SU-DHL-6 (cell line): ENCODE measurements at regions not wholly inside any gene's neighbourhood (a gene's known extent, or its start where the extent isn't known, plus 50 kb on each side); places are given as distances from the start of the nearest gene placed in this dataset.
A peak's percentile ranks its signal among the peaks of the same experiment; 100 is the strongest.

Experiments
- H2AFZ ChIP-seq: fragments of 200-600 bp; sonication (generic); 2 replicates; pipeline ENCODE4 v1.6.1; 2014; ENCODE audit warnings: low read depth, mild to moderate bottlenecking, moderate library complexity, mixed read lengths, antibody characterized with exemption, low read length; ENCODE audit not compliant: severe bottlenecking
- H3F3A ChIP-seq: fragments of 200-600 bp; shearing (Covaris generic); 2 replicates; pipeline ENCODE4 v1.6.0; 2016; ENCODE audit warnings: antibody characterized with exemption, mild to moderate bottlenecking; ENCODE audit not compliant: insufficient read depth
- H3K27ac ChIP-seq: fragments of 200-600 bp; sonication (generic); 2 replicates; pipeline ENCODE4 v1.5.1; 2016; ENCODE audit warnings: low read depth, mild to moderate bottlenecking, low read length, moderate library complexity, mixed read lengths
- H3K27me3 ChIP-seq: fragments of 200-600 bp; sonication (generic), shearing (Covaris generic); 2 replicates; pipeline ENCODE4 v1.6.0; 2014; ENCODE audit warnings: mild to moderate bottlenecking, low read length
- H3K36me3 ChIP-seq: fragments of 200-600 bp; sonication (generic); 2 replicates; pipeline ENCODE4 v1.6.1; 2014; ENCODE audit warnings: mild to moderate bottlenecking, low read length, mixed read lengths
- H3K4me2 ChIP-seq: fragments of 300-600, 200-600 bp; shearing (Covaris generic), sonication (generic); 2 replicates; pipeline ENCODE4 v1.6.0; 2014; ENCODE audit warnings: low read length, low read depth, mild to moderate bottlenecking; ENCODE audit not compliant: poor library complexity, severe bottlenecking
- H3K4me3 ChIP-seq: fragments of 200-600 bp; sonication (generic); 2 replicates; pipeline ENCODE4 v1.5.1; 2014; ENCODE audit warnings: antibody characterized with exemption, low read length, mild to moderate bottlenecking, mixed read lengths; ENCODE audit not compliant: insufficient read depth, poor library complexity, severe bottlenecking
- H3K79me2 ChIP-seq: fragments of 200-600 bp; sonication (generic); 2 replicates; pipeline ENCODE4 v1.6.1; 2014; ENCODE audit warnings: mild to moderate bottlenecking, low read length, moderate library complexity; ENCODE audit not compliant: insufficient read depth
- H3K9ac ChIP-seq: fragments of 200-600 bp; sonication (generic); 2 replicates; pipeline ENCODE4 v1.7.0; 2014; ENCODE audit warnings: mild to moderate bottlenecking, low read length
- H3K9me2 ChIP-seq: fragments of 200-600 bp; sonication (generic); replicated peaks from 2 replicates; pipeline ENCODE4 v1.6.1; 2014; ENCODE audit warnings: low read length; ENCODE audit not compliant: insufficient read depth
- H3K9me3 ChIP-seq: fragments of 200-600 bp; sonication (generic); 2 replicates; pipeline ENCODE4 v1.6.1; 2014; ENCODE audit warnings: low read length, mixed read lengths; ENCODE audit not compliant: insufficient read depth
- H4K20me1 ChIP-seq: fragments of 200-600 bp; sonication (generic); 2 replicates; pipeline ENCODE4 v1.6.1; 2014; ENCODE audit warnings: low read depth, mild to moderate bottlenecking, antibody characterized with exemption, low read length, moderate library complexity, mixed read lengths
- EZH2phosphoT487 ChIP-seq: fragments of 200-600 bp; sonication (generic), shearing (Covaris generic); conservative IDR thresholded peaks from 2 replicates; pipeline ENCODE4 v1.6.1; 2018; ENCODE audit warnings: mild to moderate bottlenecking, antibody characterized with exemption, low read length, moderate library complexity, mixed read lengths
- TF ChIP-seq, protein P1 (sequence below): fragments of 200-600 bp; sonication (generic); IDR thresholded peaks from one replicate; pipeline ENCODE4 v1.5.1; 2017; ENCODE audit warnings: antibody characterized with exemption, mild to moderate bottlenecking, low read length, moderate library complexity; ENCODE audit not compliant: insufficient read depth, poor library complexity, severe bottlenecking

DNA sequence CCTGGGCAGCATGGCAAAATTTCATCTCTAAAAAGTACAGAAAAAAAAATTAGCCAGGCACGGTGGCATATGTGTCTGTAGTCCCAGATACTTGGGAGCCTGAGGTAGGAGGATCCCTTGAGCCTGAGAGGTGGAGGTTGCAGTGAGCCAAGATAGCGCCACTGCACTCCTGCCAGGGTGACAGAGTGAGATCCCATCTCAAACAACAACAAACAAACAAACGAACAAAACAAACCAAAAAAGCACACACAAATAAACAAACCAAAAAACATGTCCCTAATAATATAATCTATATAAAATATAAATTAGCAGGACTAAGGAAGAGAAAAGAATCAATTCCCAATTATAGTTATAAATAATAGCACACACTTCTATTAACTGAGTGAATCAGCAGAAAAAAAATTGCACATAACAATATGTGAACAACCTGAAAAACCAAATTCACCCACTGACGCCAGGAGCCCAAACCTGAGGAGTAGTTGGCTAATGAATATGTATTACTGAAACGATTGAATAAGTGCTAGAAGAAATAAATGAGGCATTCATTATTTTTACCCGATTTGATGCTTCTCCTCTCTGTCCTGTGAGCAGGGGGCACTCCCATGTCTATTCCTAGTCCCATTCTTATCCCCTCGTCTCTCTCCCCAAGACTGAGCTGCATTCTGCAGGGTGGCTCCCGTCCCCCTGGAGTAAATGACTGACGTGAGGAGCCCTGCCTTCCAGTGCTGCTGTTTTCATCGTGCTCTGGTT is 108.2 kb upstream of the TOP3B start:
- Histone ChIP-seq H3K36me3 (no peaks in the 10 kb centered on the region), H4K20me1 (no peaks in the 10 kb centered on the region), H3K9me3 (no peaks in the 10 kb centered on the region), H3K27ac (no peak overlapping the region), H3K9me2 (no peaks in the 10 kb centered on the region), H3K4me2 (peak overlapping the region; percentile 54), H3K9ac (no peak overlapping the region), H2AFZ (no peak overlapping the region), H3K79me2 (no peaks in the 10 kb centered on the region), H3K27me3 (no peaks in the 10 kb centered on the region), H3K4me3 (peak overlapping the region; percentile 32), H3F3A (no peaks in the 10 kb centered on the region)
- no peak for TF ChIP-seq EZH2phosphoT487
- TF ChIP-seq, protein P1, sequence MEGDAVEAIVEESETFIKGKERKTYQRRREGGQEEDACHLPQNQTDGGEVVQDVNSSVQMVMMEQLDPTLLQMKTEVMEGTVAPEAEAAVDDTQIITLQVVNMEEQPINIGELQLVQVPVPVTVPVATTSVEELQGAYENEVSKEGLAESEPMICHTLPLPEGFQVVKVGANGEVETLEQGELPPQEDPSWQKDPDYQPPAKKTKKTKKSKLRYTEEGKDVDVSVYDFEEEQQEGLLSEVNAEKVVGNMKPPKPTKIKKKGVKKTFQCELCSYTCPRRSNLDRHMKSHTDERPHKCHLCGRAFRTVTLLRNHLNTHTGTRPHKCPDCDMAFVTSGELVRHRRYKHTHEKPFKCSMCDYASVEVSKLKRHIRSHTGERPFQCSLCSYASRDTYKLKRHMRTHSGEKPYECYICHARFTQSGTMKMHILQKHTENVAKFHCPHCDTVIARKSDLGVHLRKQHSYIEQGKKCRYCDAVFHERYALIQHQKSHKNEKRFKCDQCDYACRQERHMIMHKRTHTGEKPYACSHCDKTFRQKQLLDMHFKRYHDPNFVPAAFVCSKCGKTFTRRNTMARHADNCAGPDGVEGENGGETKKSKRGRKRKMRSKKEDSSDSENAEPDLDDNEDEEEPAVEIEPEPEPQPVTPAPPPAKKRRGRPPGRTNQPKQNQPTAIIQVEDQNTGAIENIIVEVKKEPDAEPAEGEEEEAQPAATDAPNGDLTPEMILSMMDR, result no peak

DNA sequence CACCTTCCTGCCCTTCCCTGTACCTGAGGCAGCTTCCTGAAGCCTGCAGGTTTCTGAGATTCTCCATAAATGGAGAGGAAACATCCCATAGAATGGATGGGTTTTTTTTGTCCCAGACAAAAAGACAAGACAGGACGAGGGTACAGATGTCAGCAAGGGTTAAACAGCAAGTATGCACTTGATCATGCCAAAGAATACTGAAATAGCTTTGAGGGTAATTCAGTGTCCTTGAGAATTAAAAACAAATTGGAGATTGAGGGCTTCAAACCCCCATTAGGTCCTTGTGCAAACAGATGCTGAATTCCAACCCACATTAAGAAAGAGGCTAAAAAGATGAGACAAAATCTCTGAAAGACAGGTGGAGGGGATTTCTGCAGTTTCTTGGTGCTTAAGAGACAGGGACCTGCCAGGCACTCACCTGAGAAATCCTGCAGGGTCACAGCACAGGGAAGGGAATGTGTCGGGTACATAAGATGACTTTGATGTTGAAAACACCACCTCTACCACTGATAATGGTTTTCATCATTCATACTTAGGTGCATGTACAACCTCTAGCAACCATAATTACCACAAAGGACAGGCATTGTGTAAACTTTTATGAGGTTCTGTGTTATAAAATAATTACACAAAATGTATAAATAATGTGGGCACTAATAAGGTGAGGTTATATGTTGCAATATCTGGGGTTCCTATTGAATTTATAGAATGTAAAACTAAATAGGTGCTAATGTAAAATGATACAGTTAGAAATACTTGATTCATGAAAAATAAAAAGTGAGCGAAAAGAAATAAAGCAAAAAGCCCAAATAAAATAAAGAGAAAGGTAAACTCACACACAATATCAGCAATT is 107.1 kb upstream of the TOP3B start:
- Histone ChIP-seq H3K9me2 (no peaks in the 10 kb centered on the region), H3K4me3 (peak overlapping the region; percentile 32), H4K20me1 (no peaks in the 10 kb centered on the region), H3K27ac (no peak overlapping the region), H3K9me3 (no peaks in the 10 kb centered on the region), H3K27me3 (no peaks in the 10 kb centered on the region), H2AFZ (no peak overlapping the region), H3F3A (no peaks in the 10 kb centered on the region), H3K4me2 (peak overlapping the region; percentile 54), H3K9ac (no peak overlapping the region), H3K36me3 (no peaks in the 10 kb centered on the region), H3K79me2 (no peaks in the 10 kb centered on the region)
- TF ChIP-seq EZH2phosphoT487, result no peak
- TF ChIP-seq, protein P1, result no peak

DNA sequence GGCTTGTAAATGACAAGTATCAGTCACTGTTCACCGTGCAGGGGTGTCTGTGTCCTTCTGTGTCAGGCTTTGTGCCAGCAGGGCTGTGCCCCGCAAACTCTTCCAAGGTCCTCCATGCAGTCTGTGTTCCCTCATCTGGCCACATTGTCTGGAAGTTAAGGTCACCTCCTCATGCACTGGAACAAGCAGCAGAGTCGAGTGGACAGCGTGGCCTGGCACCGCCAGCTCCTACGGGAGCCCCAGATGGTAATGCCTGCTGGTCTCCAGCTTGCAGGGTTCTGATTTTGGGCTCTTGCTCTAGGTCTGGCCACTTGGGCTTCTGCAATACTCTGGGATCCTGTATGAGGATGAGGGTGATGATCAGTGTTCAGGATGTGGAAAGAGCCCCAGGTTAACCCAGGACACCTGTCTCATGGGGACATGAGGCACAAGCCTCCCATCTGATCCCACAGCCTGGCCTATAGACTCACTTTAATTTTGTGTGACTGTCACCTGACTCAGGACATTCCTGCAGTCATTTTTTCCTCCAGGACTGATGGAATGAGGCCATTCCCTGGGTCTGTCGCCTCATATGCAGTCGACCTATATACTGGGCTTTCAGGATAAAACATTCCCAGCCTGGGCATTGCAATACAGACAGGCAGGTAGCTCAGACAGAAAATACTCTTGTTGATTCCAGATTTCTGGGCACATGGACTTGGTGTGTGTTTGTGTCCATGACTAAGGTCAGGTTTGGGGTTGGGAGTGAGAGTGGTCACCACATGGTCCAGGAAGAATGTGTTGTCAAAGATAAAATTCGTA is 106.3 kb upstream of the TOP3B start:
- H3K4me3 ChIP-seq, result no peak overlapping the region
- H3K27me3 ChIP-seq, result no peaks in the 10 kb centered on the region
- H3K27ac ChIP-seq, result no peak overlapping the region
- no peaks in the 10 kb centered on the region for H4K20me1 ChIP-seq
- H3K9ac ChIP-seq, result no peak overlapping the region
- no peaks in the 10 kb centered on the region for H3K9me2 ChIP-seq
- H3K4me2 ChIP-seq, result no peak overlapping the region
- TF ChIP-seq, protein P1, result no peak
- H3K36me3 ChIP-seq, result no peaks in the 10 kb centered on the region
- no peaks in the 10 kb centered on the region for H3K9me3 ChIP-seq
- H2AFZ ChIP-seq, result no peak overlapping the region
- H3K79me2 ChIP-seq, result no peaks in the 10 kb centered on the region
- H3F3A ChIP-seq, result no peaks in the 10 kb centered on the region
